Spleen (tissue), 11 donors: ENCODE measurements at regions not wholly inside any gene's neighbourhood (a gene's known extent, or its start where the extent isn't known, plus 50 kb on each side); places are given as distances from the start of the nearest gene placed in this dataset.
A peak's percentile ranks its signal among the peaks of the same experiment; 100 is the strongest.

ENCODE experiments used
- DNase-seq: peaks from one replicate; pipeline ENCODE4 v3.0.0-alpha.2; 2020
- H3K27ac ChIP-seq, 8 donors: fragments of 200-600 bp; sonication (generic) in 7 of 8; 1 replicate in 4 of 8; 2 replicates in 4 of 8; pipeline versions ENCODE4 v1.5.0 to v1.8.0; 2016 to 2021; ENCODE audit warnings: inconsistent platforms in 4 of 8, mild to moderate bottlenecking in 4 of 8, moderate library complexity in 1 of 8
- H3K27me3 ChIP-seq, 7 donors: fragments of 200-600 bp; sonication (generic) in 6 of 7; replicated peaks in 1 of 7; 1 replicate in 4 of 7; 2 replicates in 3 of 7; pipeline versions ENCODE4 v1.5.0 to v1.8.0; 2016 to 2021; ENCODE audit warnings: inconsistent platforms in 3 of 7, mild to moderate bottlenecking in 1 of 7
- H3K36me3 ChIP-seq, 6 donors: fragments of 200-600 bp; sonication (generic) in 5 of 6; 1 replicate in 4 of 6; 2 replicates in 2 of 6; pipeline versions ENCODE4 v1.5.0 to v1.8.0; 2016 to 2021; ENCODE audit warnings: inconsistent platforms in 2 of 6
- H3K4me1 ChIP-seq, 6 donors: fragments of 200-600 bp; sonication (generic) in 5 of 6; 1 replicate in 3 of 6; 2 replicates in 3 of 6; pipeline versions ENCODE4 v1.5.0 to v1.8.0; 2016 to 2021; ENCODE audit warnings: inconsistent platforms in 3 of 6
- H3K4me3 ChIP-seq, 8 donors: fragments of 200-600 bp; sonication (generic) in 7 of 8; 1 replicate in 4 of 8; 2 replicates in 4 of 8; pipeline versions ENCODE4 v1.5.0 to v1.8.0; 2016 to 2021; ENCODE audit warnings: inconsistent platforms in 4 of 8, mild to moderate bottlenecking in 4 of 8, moderate library complexity in 2 of 8
- H3K9me3 ChIP-seq, 8 donors: fragments of 200-600 bp; sonication (generic) in 7 of 8; 1 replicate in 4 of 8; 2 replicates in 4 of 8; pipeline versions ENCODE4 v1.5.0 to v1.8.0; 2016 to 2021; ENCODE audit warnings: inconsistent platforms in 4 of 8
- CTCF ChIP-seq, 11 experiments: fragments of 200-600 bp in 7 of 11; fragments of 450-650 bp in 4 of 11; sonication (generic) in 4 of 11; IDR thresholded peaks in 8 of 11; conservative IDR thresholded peaks in 3 of 11; 1 replicate in 7 of 11; 2 replicates in 4 of 11; pipeline versions ENCODE4 v1.4.0 to v1.8.0; 2016 to 2021; ENCODE audit warnings: antibody characterized with exemption in 11 of 11, inconsistent platforms in 4 of 11, mild to moderate bottlenecking in 1 of 11
- POLR2A ChIP-seq, 3 donors: fragments of 450-650 bp; IDR thresholded peaks; one replicate each; pipeline ENCODE4 v1.5.1; 2017; ENCODE audit warnings: antibody characterized with exemption in 3 of 3, mild to moderate bottlenecking in 1 of 3
- POLR2AphosphoS5 ChIP-seq, 3 donors: sonication (generic); formaldehyde crosslinking; IDR thresholded peaks; one replicate each; pipeline ENCODE4 v1.5.1; 2017; ENCODE audit warnings: antibody characterized with exemption in 3 of 3
- WGBS, 5 donors: extraction: QIAGEN DNeasy Blood & Tissue Kit in 3 of 5; methylation state at CpG; one replicate each; pipeline versions ENCODE4 v1.1.5 to v1.1.7; 2013 to 2018; 5-methylcytosine and 5-hydroxymethylcytosine counted together
- intact Hi-C: fragments of 100-400 bp; cut with DNase I; formaldehyde crosslinking; loops from one replicate; pipeline ENCODE4 v1.15.0; 2023; ENCODE audit warnings: low total_unique reads
- donor health status: healthy with polysubstance abuse.
- donor health status: DM: no; HTN: no; CAD: no; lungs with moderate emphysema.
- donor health status: DM: no; HTN: no; CAD: no.
- donor health status: Bipolar disorder and iron deficiency.
- donor health status: healthy.
- donor health status: DM: no; HTN: no; CAD: no.
- donor health status: DM: yes; HTN: yes; CAD: no.

GRCh38 chr17:77668518-77668917, 290.0 kb upstream of the TNRC6C start:
- H3K4me3 ChIP-seq: no peak overlapping the region
- DNase-seq: no peak
- H3K9me3 ChIP-seq: peaks cover 0 to 21% (median 11%) of the 10 kb centered on the region in 8 donors
- peaks cover 0 to 6% (median 0%) of the 10 kb centered on the region in 6 donors for H3K36me3 ChIP-seq
- no peaks in the 10 kb centered on the region for H3K27me3 ChIP-seq
- WGBS, 5 donors: 71 to 97% (median 92%) methylated on average over 2 of the region's 2 CpGs
- intact Hi-C loops: no loop called here
- TF ChIP-seq CTCF (IDR thresholded peaks at IDR 0.05 in 8 of 11, conservative IDR thresholded peaks at IDR 0.05 in 3 of 11) (no peak), POLR2A (IDR thresholded peaks at IDR 0.05) (no peak), POLR2AphosphoS5 (IDR thresholded peaks at IDR 0.05) (no peak)
- H3K4me1 ChIP-seq: peaks cover 0 to 24% (median 13%) of the 10 kb centered on the region in 6 donors
- no peak overlapping the region for H3K27ac ChIP-seq

GRCh38 chr17:77670173-77670572, 288.3 kb upstream of the TNRC6C start:
- TF ChIP-seq CTCF (IDR thresholded peaks at IDR 0.05 in 8 of 11, conservative IDR thresholded peaks at IDR 0.05 in 3 of 11): no peak
- no peak for TF ChIP-seq POLR2AphosphoS5 (IDR thresholded peaks at IDR 0.05)
- Histone ChIP-seq H3K4me3 (no peak overlapping the region), H3K4me1 (peaks cover 0 to 24% (median 13%) of the 10 kb centered on the region in 6 donors), H3K27me3 (no peaks in the 10 kb centered on the region), H3K9me3 (peaks cover 0 to 19% (median 11%) of the 10 kb centered on the region in 8 donors), H3K27ac (no peak overlapping the region), H3K36me3 (peaks cover 0 to 8% (median 0%) of the 10 kb centered on the region in 6 donors)
- intact Hi-C loops: no loop called here
- WGBS, 5 donors: 83 to 90% (median 85%) methylated on average over 2 of the region's 2 CpGs
- no peak for DNase-seq

- no peak for DNase-seq
- Histone ChIP-seq H3K4me3 (no peak overlapping the region), H3K27ac (no peak overlapping the region), H3K36me3 (peaks cover 0 to 8% (median 0%) of the 10 kb centered on the region in 6 donors), H3K27me3 (peaks cover 0 to 6% (median 0%) of the 10 kb centered on the region in 7 donors), H3K4me1 (no peaks in the 10 kb centered on the region), H3K9me3 (peaks cover 0 to 4% (median 0%) of the 10 kb centered on the region in 8 donors)
- 73 to 86% (median 86%) methylated on average over 11 of the region's 11 CpGs for WGBS, 5 donors
- intact Hi-C loops: no loop called here
- no peak for TF ChIP-seq POLR2A (IDR thresholded peaks at IDR 0.05)
- no peak for TF ChIP-seq CTCF (IDR thresholded peaks at IDR 0.05 in 8 of 11, conservative IDR thresholded peaks at IDR 0.05 in 3 of 11)
- no peak for TF ChIP-seq POLR2AphosphoS5 (IDR thresholded peaks at IDR 0.05)
Observed at GRCh38 chr17:77674358-77674757, 284.1 kb upstream of the TNRC6C start.

GRCh38 chr17:77675411-77675810, 283.1 kb upstream of the TNRC6C start:
- H3K4me3 ChIP-seq: no peak overlapping the region
- no peaks in the 10 kb centered on the region for H3K4me1 ChIP-seq
- peaks cover 0 to 8% (median 0%) of the 10 kb centered on the region in 6 donors for H3K36me3 ChIP-seq
- WGBS, 5 donors: 89 to 94% (median 89%) methylated on average over 8 of the region's 8 CpGs
- TF ChIP-seq CTCF (IDR thresholded peaks at IDR 0.05 in 8 of 11, conservative IDR thresholded peaks at IDR 0.05 in 3 of 11): no peak
- TF ChIP-seq POLR2AphosphoS5 (IDR thresholded peaks at IDR 0.05): no peak
- no peak for TF ChIP-seq POLR2A (IDR thresholded peaks at IDR 0.05)
- intact Hi-C loops: no loop called here
- peaks cover 0 to 6% (median 0%) of the 10 kb centered on the region in 7 donors for H3K27me3 ChIP-seq
- DNase-seq: peak; percentile 38
- H3K27ac ChIP-seq: no peak overlapping the region
- H3K9me3 ChIP-seq: no peaks in the 10 kb centered on the region
